BLaER1 (cell line): ENCODE measurements at regions not wholly inside any gene's neighbourhood (a gene's known extent, or its start where the extent isn't known, plus 50 kb on each side); places are given as distances from the start of the nearest gene placed in this dataset.

ENCODE experiments used
- H3K27ac ChIP-seq: shearing (Covaris generic); formaldehyde crosslinking; 2 replicates; pipeline ENCODE4 v1.8.1; 2022
- H3K27me3 ChIP-seq: shearing (Covaris generic); formaldehyde crosslinking; 2 replicates; pipeline ENCODE4 v1.8.1; 2022
- H3K36me3 ChIP-seq: shearing (Covaris generic); formaldehyde crosslinking; 2 replicates; pipeline ENCODE4 v1.8.1; 2022
- H3K4me1 ChIP-seq: shearing (Covaris generic); formaldehyde crosslinking; 2 replicates; pipeline ENCODE4 v1.8.1; 2022
- H3K4me2 ChIP-seq: shearing (Covaris generic); formaldehyde crosslinking; 2 replicates; pipeline ENCODE4 v1.8.1; 2022
- H3K4me3 ChIP-seq: shearing (Covaris generic); formaldehyde crosslinking; 2 replicates; pipeline ENCODE4 v1.8.1; 2022
- H3K9ac ChIP-seq: shearing (Covaris generic); formaldehyde crosslinking; 2 replicates; pipeline ENCODE4 v1.8.1; 2022
- H3K9me3 ChIP-seq: shearing (Covaris generic); formaldehyde crosslinking; 2 replicates; pipeline ENCODE4 v1.8.1; 2022
- H4K20me1 ChIP-seq: shearing (Covaris generic); formaldehyde crosslinking; 2 replicates; pipeline ENCODE4 v1.8.1; 2022
- Cebpa-rat ChIP-seq: shearing (Covaris generic); IDR thresholded peaks from 2 replicates; pipeline ENCODE4 v1.8.1; 2022

GRCh38 chr3:193114431-193115340, 126.3 kb upstream of the PLAAT1 start:
- Histone ChIP-seq H3K4me2 (no peak overlapping the region), H3K9me3 (no peaks in the 10 kb centered on the region), H3K4me3 (no peak overlapping the region), H3K27me3 (no peaks in the 10 kb centered on the region), H4K20me1 (no peaks in the 10 kb centered on the region), H3K27ac (no peak overlapping the region), H3K4me1 (no peaks in the 10 kb centered on the region), H3K36me3 (no peaks in the 10 kb centered on the region), H3K9ac (no peak overlapping the region)
- no peak for TF ChIP-seq Cebpa-rat

- TF ChIP-seq Cebpa-rat, result no peak
- Histone ChIP-seq H3K27me3 (no peaks in the 10 kb centered on the region), H3K9me3 (no peaks in the 10 kb centered on the region), H3K4me1 (no peaks in the 10 kb centered on the region), H3K27ac (no peak overlapping the region), H3K36me3 (no peaks in the 10 kb centered on the region), H3K4me2 (no peak overlapping the region), H3K4me3 (no peak overlapping the region), H3K9ac (no peak overlapping the region), H4K20me1 (no peaks in the 10 kb centered on the region)
Observed at GRCh38 chr3:193116871-193117270, 124.2 kb upstream of the PLAAT1 start.

- Histone ChIP-seq H4K20me1 (no peaks in the 10 kb centered on the region), H3K9me3 (no peaks in the 10 kb centered on the region), H3K9ac (no peak overlapping the region), H3K27ac (no peak overlapping the region), H3K27me3 (no peaks in the 10 kb centered on the region), H3K4me2 (no peak overlapping the region), H3K36me3 (no peaks in the 10 kb centered on the region), H3K4me3 (no peak overlapping the region), H3K4me1 (no peaks in the 10 kb centered on the region)
- TF ChIP-seq Cebpa-rat, result no peak
Observed at GRCh38 chr3:193118907-193119306, 122.1 kb upstream of the PLAAT1 start.

- no peaks in the 10 kb centered on the region for H4K20me1 ChIP-seq
- H3K9me3 ChIP-seq, result no peaks in the 10 kb centered on the region
- H3K4me1 ChIP-seq, result no peaks in the 10 kb centered on the region
- no peak overlapping the region for H3K27ac ChIP-seq
- H3K9ac ChIP-seq, result no peak overlapping the region
- TF ChIP-seq Cebpa-rat, result no peak
- H3K27me3 ChIP-seq, result no peaks in the 10 kb centered on the region
- no peak overlapping the region for H3K4me2 ChIP-seq
- H3K4me3 ChIP-seq, result no peak overlapping the region
- no peaks in the 10 kb centered on the region for H3K36me3 ChIP-seq
Observed at GRCh38 chr3:193119926-193120325, 121.1 kb upstream of the PLAAT1 start.

GRCh38 chr3:193124861-193125260, 116.2 kb upstream of the PLAAT1 start:
- H3K9me3 ChIP-seq, result no peaks in the 10 kb centered on the region
- H3K4me3 ChIP-seq, result no peak overlapping the region
- no peaks in the 10 kb centered on the region for H4K20me1 ChIP-seq
- no peaks in the 10 kb centered on the region for H3K36me3 ChIP-seq
- no peaks in the 10 kb centered on the region for H3K27me3 ChIP-seq
- H3K27ac ChIP-seq, result no peak overlapping the region
- no peak for TF ChIP-seq Cebpa-rat
- H3K4me2 ChIP-seq, result no peak overlapping the region
- no peak overlapping the region for H3K9ac ChIP-seq
- no peaks in the 10 kb centered on the region for H3K4me1 ChIP-seq

GRCh38 chr3:193129607-193130006, 111.4 kb upstream of the PLAAT1 start:
- H4K20me1 ChIP-seq, result no peaks in the 10 kb centered on the region
- H3K4me3 ChIP-seq, result no peak overlapping the region
- H3K9me3 ChIP-seq, result no peaks in the 10 kb centered on the region
- no peak overlapping the region for H3K27ac ChIP-seq
- H3K27me3 ChIP-seq, result no peaks in the 10 kb centered on the region
- H3K4me2 ChIP-seq, result no peak overlapping the region
- no peak for TF ChIP-seq Cebpa-rat
- H3K9ac ChIP-seq, result no peak overlapping the region
- no peaks in the 10 kb centered on the region for H3K4me1 ChIP-seq
- H3K36me3 ChIP-seq, result no peaks in the 10 kb centered on the region

- H3K4me1 ChIP-seq, result no peaks in the 10 kb centered on the region
- H3K4me2 ChIP-seq, result no peak overlapping the region
- H3K9ac ChIP-seq, result no peak overlapping the region
- no peak overlapping the region for H3K27ac ChIP-seq
- TF ChIP-seq Cebpa-rat, result no peak
- no peaks in the 10 kb centered on the region for H3K36me3 ChIP-seq
- H3K27me3 ChIP-seq, result no peaks in the 10 kb centered on the region
- no peaks in the 10 kb centered on the region for H4K20me1 ChIP-seq
- H3K4me3 ChIP-seq, result no peak overlapping the region
- H3K9me3 ChIP-seq, result no peaks in the 10 kb centered on the region
Observed at GRCh38 chr3:193130576-193130975, 110.4 kb upstream of the PLAAT1 start.

GRCh38 chr3:193132241-193132640, 108.8 kb upstream of the PLAAT1 start:
- H3K9me3 ChIP-seq, result no peaks in the 10 kb centered on the region
- H3K27ac ChIP-seq, result no peak overlapping the region
- no peaks in the 10 kb centered on the region for H4K20me1 ChIP-seq
- no peaks in the 10 kb centered on the region for H3K4me1 ChIP-seq
- no peak overlapping the region for H3K4me2 ChIP-seq
- no peak overlapping the region for H3K9ac ChIP-seq
- no peak for TF ChIP-seq Cebpa-rat
- H3K4me3 ChIP-seq, result no peak overlapping the region
- H3K36me3 ChIP-seq, result no peaks in the 10 kb centered on the region
- no peaks in the 10 kb centered on the region for H3K27me3 ChIP-seq

GRCh38 chr3:193132964-193133363, 108.1 kb upstream of the PLAAT1 start:
- Histone ChIP-seq H3K36me3 (no peaks in the 10 kb centered on the region), H3K4me2 (no peak overlapping the region), H3K4me1 (no peaks in the 10 kb centered on the region), H3K27ac (no peak overlapping the region), H4K20me1 (no peaks in the 10 kb centered on the region), H3K9ac (no peak overlapping the region), H3K27me3 (no peaks in the 10 kb centered on the region), H3K4me3 (no peak overlapping the region), H3K9me3 (no peaks in the 10 kb centered on the region)
- no peak for TF ChIP-seq Cebpa-rat

- TF ChIP-seq Cebpa-rat, result no peak
Observed at GRCh38 chr3:193134856-193135255, 106.2 kb upstream of the PLAAT1 start.

More at GRCh38 chr3:193134856-193135255, 106.2 kb upstream of the PLAAT1 start:
- Histone ChIP-seq H3K4me2 (no peak overlapping the region), H3K27me3 (no peaks in the 10 kb centered on the region), H3K9me3 (no peaks in the 10 kb centered on the region), H3K4me3 (no peak overlapping the region), H3K36me3 (no peaks in the 10 kb centered on the region), H3K4me1 (no peaks in the 10 kb centered on the region), H4K20me1 (no peaks in the 10 kb centered on the region), H3K9ac (no peak overlapping the region), H3K27ac (no peak overlapping the region)
